Upper lobe of right lung (tissue), 1 donor: ENCODE measurements at regions not wholly inside any gene's neighbourhood (a gene's known extent, or its start where the extent isn't known, plus 50 kb on each side); places are given as distances from the start of the nearest gene placed in this dataset.

Experiments used
- ATAC-seq: fragments of 200-7000 bp; cut with Tn5 transposase; one replicate; pipeline ENCODE4 v1.9.1; 2020; ENCODE audit warnings: mild to moderate bottlenecking, moderate library complexity
- DNase-seq: peaks from one replicate; pipeline ENCODE4 v3.0.0-alpha.2; 2020
- H3K27ac ChIP-seq: fragments of 200-600 bp; one replicate; pipeline ENCODE4 v1.8.0; 2022
- H3K27me3 ChIP-seq: fragments of 200-600 bp; one replicate; pipeline ENCODE4 v1.8.0; 2022; ENCODE audit warnings: mild to moderate bottlenecking
- H3K36me3 ChIP-seq: fragments of 200-600 bp; one replicate; pipeline ENCODE4 v1.8.0; 2022
- H3K4me1 ChIP-seq: fragments of 200-600 bp; one replicate; pipeline ENCODE4 v1.8.0; 2022
- H3K4me3 ChIP-seq: fragments of 200-600 bp; one replicate; pipeline ENCODE4 v1.8.0; 2022; ENCODE audit warnings: mild to moderate bottlenecking
- H3K9me3 ChIP-seq: fragments of 200-600 bp; one replicate; pipeline ENCODE4 v1.8.0; 2022
- intact Hi-C: fragments of 100-400 bp; cut with DNase I; formaldehyde crosslinking; loops from one replicate; pipeline ENCODE4 v1.11.0; 2022
- TF ChIP-seq, protein P1 (sequence below): fragments of 200-600 bp; IDR thresholded peaks from one replicate; pipeline ENCODE4 v1.8.0; 2022; ENCODE audit warnings: antibody characterized with exemption
- donor health status: DM: no; HTN: yes; CAD: no; lungs with severe emphysema.

DNA sequence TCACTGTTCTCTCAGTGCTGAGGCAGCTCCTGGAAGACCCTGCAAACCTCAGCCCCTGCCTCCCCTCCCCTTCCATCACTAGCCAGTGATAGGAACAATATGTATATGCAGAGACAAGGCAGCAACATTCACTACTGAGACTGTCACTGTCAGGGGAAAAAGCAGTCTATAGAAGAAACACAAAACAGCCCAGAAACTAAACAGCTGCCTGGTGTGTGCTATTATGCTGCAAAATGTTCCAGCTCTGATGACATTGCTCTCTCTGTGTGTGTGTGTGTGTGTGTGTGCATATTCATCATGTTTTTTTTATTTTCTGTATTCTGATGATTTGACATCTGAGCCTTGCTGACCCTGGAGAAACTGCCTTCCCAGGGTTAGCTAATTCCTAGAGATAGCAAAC is 147.2 kb downstream of the SPATA18 start:
- ATAC-seq, result no peak
- intact Hi-C loops, result no loop called here
- Histone ChIP-seq H3K9me3 (no peaks in the 10 kb centered on the region), H3K27ac (no peak overlapping the region), H3K4me3 (no peak overlapping the region), H3K4me1 (no peaks in the 10 kb centered on the region), H3K36me3 (no peaks in the 10 kb centered on the region), H3K27me3 (no peaks in the 10 kb centered on the region)
- DNase-seq, result no peak
- TF ChIP-seq, protein P1, sequence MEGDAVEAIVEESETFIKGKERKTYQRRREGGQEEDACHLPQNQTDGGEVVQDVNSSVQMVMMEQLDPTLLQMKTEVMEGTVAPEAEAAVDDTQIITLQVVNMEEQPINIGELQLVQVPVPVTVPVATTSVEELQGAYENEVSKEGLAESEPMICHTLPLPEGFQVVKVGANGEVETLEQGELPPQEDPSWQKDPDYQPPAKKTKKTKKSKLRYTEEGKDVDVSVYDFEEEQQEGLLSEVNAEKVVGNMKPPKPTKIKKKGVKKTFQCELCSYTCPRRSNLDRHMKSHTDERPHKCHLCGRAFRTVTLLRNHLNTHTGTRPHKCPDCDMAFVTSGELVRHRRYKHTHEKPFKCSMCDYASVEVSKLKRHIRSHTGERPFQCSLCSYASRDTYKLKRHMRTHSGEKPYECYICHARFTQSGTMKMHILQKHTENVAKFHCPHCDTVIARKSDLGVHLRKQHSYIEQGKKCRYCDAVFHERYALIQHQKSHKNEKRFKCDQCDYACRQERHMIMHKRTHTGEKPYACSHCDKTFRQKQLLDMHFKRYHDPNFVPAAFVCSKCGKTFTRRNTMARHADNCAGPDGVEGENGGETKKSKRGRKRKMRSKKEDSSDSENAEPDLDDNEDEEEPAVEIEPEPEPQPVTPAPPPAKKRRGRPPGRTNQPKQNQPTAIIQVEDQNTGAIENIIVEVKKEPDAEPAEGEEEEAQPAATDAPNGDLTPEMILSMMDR, result no peak

DNA sequence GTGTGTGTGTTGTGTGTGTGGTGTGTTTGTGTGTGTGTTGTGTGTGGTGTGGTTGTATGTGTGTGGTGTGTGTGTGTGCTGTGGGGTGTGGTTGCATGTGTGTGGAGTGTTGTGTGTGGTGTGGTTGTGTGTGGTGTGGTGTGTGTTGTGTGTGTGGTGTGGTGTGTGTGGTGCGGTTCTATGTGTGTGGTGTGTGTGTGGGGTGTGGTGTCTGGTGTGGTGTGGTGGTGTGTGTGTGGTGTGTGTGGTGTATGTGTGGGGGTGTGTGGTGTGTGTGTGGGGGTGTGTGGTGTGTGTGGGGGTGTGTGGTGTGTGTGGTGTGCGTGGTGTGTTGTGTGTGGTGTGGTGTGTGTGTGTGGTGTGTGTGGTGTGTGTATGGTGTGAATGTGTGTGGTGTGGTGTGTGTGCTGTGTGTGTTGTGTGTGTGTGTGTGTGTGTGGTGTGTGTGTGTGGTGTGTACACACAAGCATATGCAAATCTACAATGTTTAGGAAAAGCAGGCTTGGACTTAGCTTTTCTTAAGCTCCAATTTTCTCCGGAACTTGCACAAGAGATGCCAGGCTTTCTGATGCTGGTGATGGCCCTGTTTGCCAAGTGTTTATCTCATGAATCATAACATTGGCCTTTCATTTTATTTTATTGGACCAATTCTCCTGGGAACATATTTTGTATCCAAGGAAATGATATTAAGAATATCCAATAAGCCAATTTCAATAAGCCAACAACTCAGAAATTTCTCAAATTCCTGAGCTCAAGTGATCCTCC is 148.7 kb downstream of the SPATA18 start:
- Histone ChIP-seq H3K36me3 (no peaks in the 10 kb centered on the region), H3K4me1 (no peaks in the 10 kb centered on the region), H3K27ac (no peak overlapping the region), H3K9me3 (no peaks in the 10 kb centered on the region), H3K27me3 (no peaks in the 10 kb centered on the region), H3K4me3 (no peak overlapping the region)
- ATAC-seq (no peak), DNase-seq (no peak)
- intact Hi-C loops, result no loop called here
- TF ChIP-seq, protein P1, result no peak

DNA sequence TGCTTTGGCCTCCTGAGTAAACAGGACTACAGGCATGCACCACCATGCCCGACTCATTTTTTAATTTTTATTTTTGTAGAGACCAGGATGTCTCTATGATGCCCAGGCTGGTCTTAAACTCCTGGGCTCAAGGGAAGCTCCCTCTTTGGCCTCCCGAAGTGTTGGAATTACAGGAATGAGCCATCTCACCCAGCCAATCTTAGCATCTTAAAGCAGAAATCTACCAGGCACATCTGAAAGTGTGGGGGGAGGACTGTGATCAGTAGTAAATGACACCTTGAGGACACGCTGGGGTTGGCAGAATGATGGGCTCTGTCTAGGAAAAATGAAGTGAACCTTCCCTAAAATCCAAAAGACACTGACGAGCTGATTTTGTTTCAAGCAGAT is 149.2 kb downstream of the SPATA18 start:
- TF ChIP-seq, protein P1, result no peak
- no peak for DNase-seq
- Histone ChIP-seq H3K36me3 (no peaks in the 10 kb centered on the region), H3K4me1 (no peaks in the 10 kb centered on the region), H3K9me3 (no peaks in the 10 kb centered on the region), H3K27ac (no peak overlapping the region), H3K27me3 (no peaks in the 10 kb centered on the region), H3K4me3 (no peak overlapping the region)
- ATAC-seq, result no peak
- intact Hi-C loops, result no loop called here

DNA sequence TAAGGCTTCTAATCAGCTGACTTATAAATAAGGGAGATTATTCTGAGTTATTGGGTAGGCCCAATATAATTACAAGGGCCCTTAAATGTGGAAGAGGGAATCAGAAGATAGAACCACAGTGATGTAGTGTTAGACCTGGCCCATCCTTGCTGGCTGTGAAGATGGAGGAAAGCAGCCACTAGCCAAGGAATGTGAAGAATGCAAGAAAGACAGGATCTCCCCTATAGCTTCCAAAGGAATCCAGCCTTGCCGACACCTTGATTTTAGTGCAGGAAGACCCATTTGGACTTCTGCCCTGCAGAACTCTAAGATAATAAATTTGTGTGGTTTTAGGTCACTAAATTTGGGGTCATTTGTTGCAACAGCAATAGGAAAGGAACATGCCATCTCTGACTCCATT is 150.6 kb downstream of the SPATA18 start:
- Histone ChIP-seq H3K4me3 (no peak overlapping the region), H3K4me1 (no peaks in the 10 kb centered on the region), H3K27me3 (no peaks in the 10 kb centered on the region), H3K36me3 (no peaks in the 10 kb centered on the region), H3K27ac (no peak overlapping the region), H3K9me3 (no peaks in the 10 kb centered on the region)
- intact Hi-C loops, result no loop called here
- TF ChIP-seq, protein P1, result no peak
- DNase-seq (no peak), ATAC-seq (no peak)

DNA sequence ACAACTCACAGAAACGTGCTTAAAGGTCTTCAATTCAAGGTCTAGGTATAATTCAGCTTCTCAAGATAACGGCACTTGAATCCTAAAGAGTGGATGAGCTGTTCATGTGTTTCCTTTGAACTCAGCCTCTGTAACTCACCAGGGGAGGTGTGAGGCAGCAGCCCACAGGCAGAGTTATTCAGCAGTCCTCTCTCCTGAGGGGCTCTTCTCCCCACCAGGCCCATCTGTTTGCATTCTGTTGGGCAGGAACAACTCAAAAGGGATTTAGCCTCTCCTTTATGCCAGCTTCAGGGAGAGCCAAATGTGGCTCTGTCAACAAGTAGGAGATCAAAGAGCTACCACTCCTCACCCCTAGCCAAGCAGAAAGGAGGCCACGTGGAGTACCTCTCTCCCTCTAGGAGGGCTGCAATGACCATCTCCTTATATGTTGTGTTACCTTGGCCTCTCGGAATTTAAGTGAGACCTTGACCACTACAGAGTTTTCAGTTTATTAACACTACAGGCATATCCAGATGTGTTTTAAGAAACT is 151.2 kb downstream of the SPATA18 start:
- no peaks in the 10 kb centered on the region for H3K4me1 ChIP-seq
- TF ChIP-seq, protein P1, result no peak
- ATAC-seq, result no peak

More for the DNA sequence above, 151.2 kb downstream of the SPATA18 start:
- intact Hi-C loops, result no loop called here
- Histone ChIP-seq H3K9me3 (no peaks in the 10 kb centered on the region), H3K36me3 (no peaks in the 10 kb centered on the region), H3K27me3 (no peaks in the 10 kb centered on the region), H3K27ac (no peak overlapping the region), H3K4me3 (no peak overlapping the region)
- no peak for DNase-seq
